DOHH2 (cell line): ENCODE measurements at regions not wholly inside any gene's neighbourhood (a gene's known extent, or its start where the extent isn't known, plus 50 kb on each side); places are given as distances from the start of the nearest gene placed in this dataset.
"Not testable (repeated sequence)": the region's sequence is repeated elsewhere in the genome, so short reads cannot be mapped to it uniquely, and the experiment has no call there.

Source experiments
- CTCF ChIP-seq: fragments of 200-600 bp; sonication (generic); IDR thresholded peaks from one replicate; pipeline ENCODE4 v1.5.1; 2014; ENCODE audit warnings: antibody characterized with exemption, mild to moderate bottlenecking, low read depth, low read length; ENCODE audit not compliant: poor library complexity, severe bottlenecking
- EZH2phosphoT487 ChIP-seq: fragments of 200-600 bp; sonication (generic); IDR thresholded peaks from 2 replicates; pipeline ENCODE4 v1.6.1; 2017; ENCODE audit warnings: borderline replicate concordance, mild to moderate bottlenecking, antibody characterized with exemption, low read length, moderate library complexity, mixed read lengths

- not testable (repeated sequence) for TF ChIP-seq CTCF, EZH2phosphoT487
Measured at GRCh38 chr11:3520905-3521304, 120.9 kb downstream of the ART5 start.
